Activated T-cell treated with anti-CD3 and anti-CD28 coated beads for 24 hours (primary cell): ENCODE measurements at regions not wholly inside any gene's neighbourhood (a gene's known extent, or its start where the extent isn't known, plus 50 kb on each side); places are given as distances from the start of the nearest gene placed in this dataset.
"Not testable (repeated sequence)": the region's sequence is repeated elsewhere in the genome, so short reads cannot be mapped to it uniquely, and the experiment has no call there.

Source experiments
- DNase-seq: peaks from one replicate; pipeline ENCODE4 v3.0.0-alpha.2; 2020; ENCODE audit warnings: low read depth

GRCh38 chr3:15903759-15904720, 106.3 kb upstream of the ANKRD28 start:
- DNase-seq = no peak

- no peak for DNase-seq
Measured at GRCh38 chr3:15905041-15905440, 107.3 kb upstream of the ANKRD28 start.

- not testable (repeated sequence) for DNase-seq
Measured at GRCh38 chr3:15907403-15907802, 109.6 kb upstream of the ANKRD28 start.

- DNase-seq = no peak
Measured at GRCh38 chr3:15918988-15919387, 121.2 kb upstream of the ANKRD28 start.

GRCh38 chr3:15919971-15920370, 122.2 kb upstream of the ANKRD28 start:
- no peak for DNase-seq

GRCh38 chr3:15923640-15924405, 126.0 kb upstream of the ANKRD28 start:
- no peak for DNase-seq

- no peak for DNase-seq
Measured at GRCh38 chr3:15924914-15925313, 127.1 kb upstream of the ANKRD28 start.

GRCh38 chr3:15926871-15927270, 129.1 kb upstream of the ANKRD28 start:
- no peak for DNase-seq

GRCh38 chr3:15927969-15928368, 130.2 kb upstream of the ANKRD28 start:
- no peak for DNase-seq

GRCh38 chr3:15929944-15930571, 132.3 kb upstream of the ANKRD28 start:
- no peak for DNase-seq

- DNase-seq = no peak
Measured at GRCh38 chr3:15932348-15933300, 134.8 kb upstream of the ANKRD28 start.

GRCh38 chr3:15933439-15934139, 135.8 kb upstream of the ANKRD28 start:
- DNase-seq = no peak

GRCh38 chr3:15934389-15935195, 136.8 kb upstream of the ANKRD28 start:
- DNase-seq = no peak

GRCh38 chr3:15936312-15936711, 138.5 kb upstream of the ANKRD28 start:
- no peak for DNase-seq

GRCh38 chr3:15940641-15941040, 142.9 kb upstream of the ANKRD28 start:
- no peak for DNase-seq

- DNase-seq = not testable (repeated sequence)
Measured at GRCh38 chr3:15941457-15941856, 143.7 kb upstream of the ANKRD28 start.

GRCh38 chr3:15941958-15942357, 144.2 kb upstream of the ANKRD28 start:
- no peak for DNase-seq

GRCh38 chr3:15942462-15942861, 144.7 kb upstream of the ANKRD28 start:
- no peak for DNase-seq

- no peak for DNase-seq
Measured at GRCh38 chr3:15942936-15943335, 145.2 kb upstream of the ANKRD28 start.

- DNase-seq = no peak
Measured at GRCh38 chr3:15948388-15948787, 150.6 kb upstream of the ANKRD28 start.
